ENCODE measurements at regions not wholly inside any gene's neighbourhood (a gene's known extent, or its start where the extent isn't known, plus 50 kb on each side); places are given as distances from the start of the nearest gene placed in this dataset.

DNA sequence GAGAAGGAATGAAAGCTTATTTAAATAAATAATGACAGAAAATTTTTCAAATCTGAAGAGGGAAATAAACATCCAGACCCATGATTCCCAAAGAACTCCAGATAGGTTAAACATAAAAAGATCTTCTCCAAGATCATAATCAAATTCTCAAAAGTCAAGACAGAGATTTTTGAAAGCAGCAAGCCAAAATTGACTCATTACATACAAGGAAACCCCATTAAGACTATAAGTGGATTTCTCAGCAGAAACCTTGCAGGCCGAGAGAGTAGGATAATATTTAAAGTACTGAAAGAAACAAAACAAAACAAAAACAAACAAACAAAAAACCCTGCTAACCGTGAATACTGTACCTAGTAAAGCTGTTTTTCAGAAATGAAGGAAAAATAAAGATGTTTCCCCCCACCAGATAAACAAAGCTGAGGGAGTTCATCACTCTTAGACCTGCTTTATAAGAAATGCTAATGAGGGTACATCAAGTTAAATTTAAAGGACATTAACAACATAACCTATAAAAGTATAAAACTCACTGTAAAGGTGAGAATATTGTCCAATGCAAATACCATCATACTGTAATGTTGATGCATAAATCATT lies 412.2 kb downstream of the INSC start:
- no peak for DNase-seq (ENCODE audit: low spot score)

DNA sequence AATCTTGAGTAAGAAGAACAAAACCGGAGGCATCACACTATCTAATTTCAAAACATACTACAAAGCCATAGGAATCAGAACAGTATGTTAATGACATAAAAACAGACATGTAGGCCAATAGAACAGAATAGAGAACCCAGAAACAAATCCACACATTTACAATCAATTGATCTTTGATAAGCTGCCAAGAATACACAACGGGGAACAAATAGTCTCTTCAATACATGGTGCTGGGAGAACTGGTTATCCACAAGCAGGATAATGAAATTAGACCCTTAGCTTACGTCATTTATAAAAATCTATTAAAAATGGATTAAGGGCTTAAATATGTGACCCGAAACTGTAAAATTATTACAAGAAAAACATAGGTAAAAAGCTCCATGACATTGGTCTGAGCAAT lies 417.7 kb downstream of the INSC start:
- DNase-seq (ENCODE audit: low spot score) = no peak
- ATAC-seq = no peak

More for the DNA sequence above, 412.2 kb downstream of the INSC start:
- no peak for ATAC-seq

GRCh38 chr11:15534266-15534665 lies 419.5 kb downstream of the INSC start:
- no peak for ATAC-seq

GRCh38 chr11:15535414-15535813 lies 420.7 kb downstream of the INSC start:
- DNase-seq (ENCODE audit: low spot score) (no peak), ATAC-seq (no peak)

More at GRCh38 chr11:15534266-15534665, 419.5 kb downstream of the INSC start:
- DNase-seq (ENCODE audit: low spot score) = no peak

GRCh38 chr11:15536438-15536837 lies 421.7 kb downstream of the INSC start:
- DNase-seq (ENCODE audit: low spot score) = no peak
- ATAC-seq = no peak

DNA sequence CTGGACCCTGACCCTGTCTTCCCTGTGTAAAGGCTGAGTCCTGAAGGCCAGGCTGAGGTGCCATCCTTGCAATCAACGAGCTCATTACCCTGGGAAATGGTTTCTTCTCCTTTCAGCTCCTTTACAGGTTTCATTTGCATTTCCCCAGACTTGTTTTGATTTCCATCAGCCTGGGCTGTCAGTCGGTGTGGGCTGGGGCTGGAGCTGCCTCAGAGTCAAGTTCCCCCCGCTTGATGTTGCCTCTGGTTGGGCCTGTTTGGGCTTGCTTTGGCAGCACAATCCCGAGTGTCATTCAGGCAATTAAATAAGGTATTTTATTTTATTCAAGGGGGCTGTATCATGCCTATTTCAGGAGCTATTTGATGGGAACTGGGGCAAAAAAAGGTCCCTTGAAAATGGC lies 424.9 kb downstream of the INSC start:
- no peak for ATAC-seq
- no peak for DNase-seq (ENCODE audit: low spot score)

GRCh38 chr11:15541079-15541478 lies 426.4 kb downstream of the INSC start:
- DNase-seq (ENCODE audit: low spot score) (no peak), ATAC-seq (no peak)

DNA sequence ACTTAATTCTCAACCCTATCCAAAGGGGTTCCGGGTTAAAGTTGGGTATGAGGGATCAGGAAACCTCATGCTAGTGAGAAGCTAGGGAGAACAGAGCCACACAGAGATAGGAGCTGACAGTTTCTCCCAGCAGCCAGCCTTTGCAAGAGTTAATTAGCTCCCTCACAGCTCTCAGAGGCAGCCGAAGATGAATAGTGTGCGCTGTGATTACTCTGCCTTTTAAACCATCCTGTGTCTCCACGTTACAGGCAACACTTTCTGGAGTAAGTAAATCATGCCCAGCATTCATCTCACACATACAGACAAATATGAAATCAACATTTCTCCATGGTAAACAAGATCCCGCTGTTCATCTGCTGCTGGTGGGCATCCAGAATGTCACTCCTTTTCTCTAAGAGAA lies 429.6 kb downstream of the INSC start:
- ATAC-seq (no peak), DNase-seq (ENCODE audit: low spot score) (no peak)

DNA sequence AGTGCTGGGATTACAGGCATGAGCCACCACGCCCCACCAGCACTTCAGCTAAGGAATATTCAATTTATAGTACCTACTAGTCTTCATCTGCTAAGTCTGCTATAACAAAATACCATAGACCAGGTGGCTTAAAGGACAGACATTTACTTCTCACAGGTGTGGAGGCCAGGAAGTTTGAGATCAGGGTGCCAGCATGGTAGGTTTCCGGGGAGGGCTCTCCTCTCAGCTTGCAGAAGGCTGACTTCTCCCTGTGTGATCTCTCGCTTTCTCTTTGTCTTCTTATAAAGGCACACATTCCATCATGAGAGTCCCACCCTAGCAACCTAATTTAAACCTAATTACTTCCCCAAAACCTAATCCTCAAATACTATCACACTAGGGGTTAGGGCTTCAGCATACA lies 433.0 kb downstream of the INSC start:
- ATAC-seq (no peak), DNase-seq (ENCODE audit: low spot score) (no peak)

DNA sequence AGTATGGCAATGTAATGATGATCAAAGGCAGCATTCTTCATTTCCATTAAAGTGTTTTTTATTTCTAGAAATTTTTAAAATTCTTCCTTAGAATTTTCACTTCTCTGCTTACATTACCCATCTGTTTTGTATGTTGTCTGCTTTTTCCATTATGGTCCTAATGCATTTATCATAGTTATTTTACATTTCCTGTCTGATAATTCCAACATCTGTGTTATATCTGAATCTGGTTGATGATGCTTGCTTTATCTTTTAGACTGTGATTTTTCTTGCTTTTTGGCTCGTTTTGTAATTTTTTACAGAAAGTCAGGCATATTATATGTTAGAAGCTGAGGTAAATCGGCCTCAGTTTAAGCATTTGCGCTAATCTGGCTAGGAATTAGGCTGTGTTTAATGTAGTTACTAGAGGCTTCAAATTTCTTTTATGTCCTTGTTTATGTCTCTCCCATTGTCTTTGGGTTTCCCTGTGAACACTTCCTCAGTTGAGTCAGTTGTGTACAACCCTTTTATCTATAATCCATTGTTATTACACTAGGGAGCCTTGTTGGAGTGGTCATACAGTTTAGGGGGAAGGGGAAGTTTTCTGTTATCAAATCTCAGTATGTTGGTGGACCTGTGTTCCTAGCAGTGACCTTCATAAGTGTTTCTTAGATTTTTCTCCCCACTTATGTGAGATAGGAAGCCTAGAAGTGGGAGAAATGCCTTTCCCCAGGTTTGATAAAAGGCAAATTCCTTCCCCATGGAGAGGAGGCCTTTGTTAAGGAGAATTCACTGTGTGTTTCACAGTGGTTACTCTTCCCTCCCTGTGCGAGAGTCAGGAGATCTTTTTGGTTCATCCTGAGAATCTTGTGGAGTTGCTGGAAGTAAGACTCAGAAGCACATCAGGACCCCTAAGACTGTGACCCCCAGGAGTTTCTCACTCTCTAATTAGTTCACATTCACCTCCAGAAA lies 437.5 kb downstream of the INSC start:
- ATAC-seq (no peak), DNase-seq (ENCODE audit: low spot score) (no peak)

DNA sequence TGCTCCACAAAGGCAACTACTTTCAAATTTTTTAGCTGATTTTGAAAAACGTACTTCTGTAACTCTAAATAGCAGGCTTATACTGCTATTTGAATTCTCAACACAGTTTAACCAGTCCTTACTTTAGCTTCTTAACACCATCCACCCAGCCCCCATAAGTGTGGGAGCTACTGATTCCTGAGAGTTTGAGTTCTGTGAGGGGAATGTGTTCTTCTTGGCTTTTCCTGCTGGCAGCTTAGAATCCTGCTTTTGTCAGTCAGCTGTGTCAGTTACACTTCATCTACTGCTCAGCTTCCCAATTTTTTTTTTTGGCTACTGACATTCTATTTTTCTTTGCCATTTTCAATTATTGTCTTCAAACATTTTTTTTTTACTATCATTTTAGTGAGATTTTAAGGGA lies 440.4 kb downstream of the INSC start:
- ATAC-seq = no peak
- no peak for DNase-seq (ENCODE audit: low spot score)

- DNase-seq (ENCODE audit: low spot score) = no peak
- ATAC-seq = no peak
These were observed 442.9 kb downstream of the INSC start for GRCh38 chr11:15557457-15558230.

- no peak for DNase-seq (ENCODE audit: low spot score)
- ATAC-seq = no peak
These were observed 443.9 kb downstream of the INSC start for GRCh38 chr11:15558513-15559181.

GRCh38 chr11:15560689-15561467 lies 446.2 kb downstream of the INSC start:
- no peak for DNase-seq (ENCODE audit: low spot score)
- ATAC-seq = no peak

GRCh38 chr11:15562230-15562629 lies 447.5 kb downstream of the INSC start:
- ATAC-seq (no peak), DNase-seq (ENCODE audit: low spot score) (no peak)

- no peak for ATAC-seq
- DNase-seq (ENCODE audit: low spot score) = no peak
These were observed 448.3 kb downstream of the INSC start for GRCh38 chr11:15563054-15563453.

GRCh38 chr11:15565880-15566279 lies 451.2 kb downstream of the INSC start:
- no peak for DNase-seq (ENCODE audit: low spot score)
- ATAC-seq = no peak

- ATAC-seq = no peak
- no peak for DNase-seq (ENCODE audit: low spot score)
These were observed 453.7 kb downstream of the INSC start for GRCh38 chr11:15568440-15568839.

DNA sequence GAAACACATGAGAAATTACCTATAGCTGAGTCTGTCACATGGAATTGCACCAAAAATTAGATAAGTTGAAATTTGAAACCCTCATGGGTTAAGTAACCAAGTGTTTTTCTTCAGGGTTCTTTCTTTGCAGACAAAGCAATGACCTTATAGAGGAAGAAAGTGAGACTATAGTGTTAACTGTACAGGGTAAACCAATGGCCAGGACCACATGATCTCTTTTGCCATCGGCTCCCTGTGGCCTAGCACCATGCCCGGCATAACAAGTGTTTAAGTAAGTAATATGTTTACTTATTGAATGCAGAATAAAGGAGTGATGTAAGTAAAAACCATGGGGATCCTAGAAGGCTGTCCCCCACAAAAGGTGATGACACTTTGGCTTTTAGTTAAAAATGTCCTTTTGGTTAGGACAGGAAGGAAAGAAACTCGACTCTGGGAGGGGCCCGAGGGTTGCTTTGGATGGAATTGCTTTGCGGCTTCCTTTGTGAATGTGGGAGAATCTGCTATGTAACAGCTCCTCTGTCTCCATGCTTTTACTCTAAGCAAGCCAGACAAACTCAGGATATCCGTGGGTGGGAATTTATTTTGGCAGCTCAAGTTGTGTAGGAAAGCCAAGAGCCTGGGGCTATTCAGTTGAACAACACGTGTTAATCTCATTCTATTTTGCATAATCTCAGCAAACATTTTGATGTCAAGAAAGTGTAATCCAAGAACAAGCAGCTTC lies 454.7 kb downstream of the INSC start:
- ATAC-seq = peak; percentile 74

DNA sequence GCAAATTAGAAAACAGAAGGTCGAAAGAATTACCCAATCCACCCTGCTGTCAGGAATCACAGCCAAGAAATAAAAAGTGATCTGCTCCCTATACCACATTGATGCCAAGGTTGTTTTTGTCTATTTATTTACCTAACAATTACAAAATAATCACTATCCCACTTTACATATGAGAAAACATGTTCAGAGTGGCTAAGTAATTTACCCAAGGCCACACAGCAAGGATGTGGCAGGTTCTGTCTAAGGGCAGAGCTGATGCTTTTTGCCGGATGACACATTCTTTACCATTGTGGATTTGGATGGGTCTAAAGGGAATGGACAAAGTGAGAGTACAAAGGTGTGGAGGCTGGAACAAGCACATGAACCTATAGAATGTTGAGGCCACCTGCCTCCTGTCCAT lies 460.7 kb downstream of the INSC start:
- ATAC-seq (no peak), DNase-seq (ENCODE audit: low spot score) (no peak)

More for the DNA sequence above, 454.7 kb downstream of the INSC start:
- DNase-seq (ENCODE audit: low spot score) = no peak
